HG03196 (cell line): ENCODE measurements at regions not wholly inside any gene's neighbourhood (a gene's known extent, or its start where the extent isn't known, plus 50 kb on each side); places are given as distances from the start of the nearest gene placed in this dataset.
"Not testable (repeated sequence)": the region's sequence is repeated elsewhere in the genome, so short reads cannot be mapped to it uniquely, and the experiment has no call there.

Experiments used
- ATAC-seq: cut with Tn5 transposase; IDR thresholded peaks from one replicate; pipeline ENCODE4 v1.9.1; 2021; ENCODE audit not compliant: unreplicated experiment

GRCh38 chr6:3900744-3901336 is 51.7 kb downstream of the FAM50B start:
- ATAC-seq: no peak

- no peak for ATAC-seq
Observed at GRCh38 chr6:3902871-3903648, 53.9 kb downstream of the FAM50B start.

- ATAC-seq: no peak
Observed at GRCh38 chr6:3904518-3904917, 55.3 kb downstream of the FAM50B start.

- no peak for ATAC-seq
Observed at GRCh38 chr6:3905945-3906845, 57.0 kb downstream of the FAM50B start.

GRCh38 chr6:3906846-3907151 is 57.6 kb downstream of the FAM50B start:
- no peak for ATAC-seq

- no peak for ATAC-seq
Observed at GRCh38 chr6:3908223-3908622, 59.0 kb downstream of the FAM50B start.

- no peak for ATAC-seq
Observed at GRCh38 chr6:3908961-3909360, 59.8 kb downstream of the FAM50B start.

GRCh38 chr6:3910106-3910663 is 61.0 kb downstream of the FAM50B start:
- ATAC-seq: no peak

- no peak for ATAC-seq
Observed at GRCh38 chr6:3911130-3911529, 62.0 kb downstream of the FAM50B start.

GRCh38 chr6:3911614-3912336 is 62.6 kb downstream of the FAM50B start:
- no peak for ATAC-seq

GRCh38 chr6:3912361-3913076 is 63.3 kb downstream of the FAM50B start:
- ATAC-seq: no peak

GRCh38 chr6:3913077-3913957 is 64.1 kb downstream of the FAM50B start:
- no peak for ATAC-seq

- no peak for ATAC-seq
Observed at GRCh38 chr6:3913958-3914337, 64.8 kb downstream of the FAM50B start.

- no peak for ATAC-seq
Observed at GRCh38 chr6:3915076-3915791, 66.1 kb downstream of the FAM50B start.

- no peak for ATAC-seq
Observed at GRCh38 chr6:3916211-3916610, 67.0 kb downstream of the FAM50B start.

- ATAC-seq: not testable (repeated sequence)
Observed at GRCh38 chr6:3916749-3917148, 67.6 kb downstream of the FAM50B start.

- no peak for ATAC-seq
Observed at GRCh38 chr6:3918469-3918868, 69.3 kb downstream of the FAM50B start.

GRCh38 chr6:3919130-3919628 is 70.0 kb downstream of the FAM50B start:
- no peak for ATAC-seq
